Keratinocyte (primary cell): ENCODE measurements at regions not wholly inside any gene's neighbourhood (a gene's known extent, or its start where the extent isn't known, plus 50 kb on each side); places are given as distances from the start of the nearest gene placed in this dataset.

Experiments
- DNase-seq: peaks from one replicate; pipeline ENCODE4 v3.0.0-alpha.2; 2011; ENCODE audit warnings: low read depth, missing footprints, low spot score
- FAIRE-seq: peaks from 2 replicates; lab custom pipeline; 2011; peaks lifted over from hg19 to GRCh38; lab: Jason Lieb, UNC
- H2AFZ ChIP-seq: 2 replicates; pipeline ENCODE4 v1.6.0; 2012; ENCODE audit warnings: low read length, control low read depth, inconsistent platforms; ENCODE audit not compliant: control insufficient read depth
- H3K27ac ChIP-seq: 2 replicates; pipeline ENCODE4 v1.5.1; 2011; ENCODE audit warnings: low read length; ENCODE audit not compliant: control insufficient read depth, insufficient read depth
- H3K27me3 ChIP-seq: 3 replicates; pipeline ENCODE4 v1.6.0; 2011; ENCODE audit warnings: low read length; ENCODE audit not compliant: control insufficient read depth, insufficient read depth; ENCODE audit errors: extremely low read depth
- H3K36me3 ChIP-seq, 2 experiments: 2 replicates in 1 of 2; 3 replicates in 1 of 2; pipeline ENCODE4 v1.5.1; 2011; ENCODE audit warnings: low read length in 2 of 2, mild to moderate bottlenecking in 1 of 2; ENCODE audit not compliant: control insufficient read depth in 2 of 2, insufficient read depth in 2 of 2; ENCODE audit errors: extremely low read depth in 1 of 2
- H3K4me1 ChIP-seq: 3 replicates; pipeline ENCODE4 v1.5.1; 2011; ENCODE audit warnings: low read length; ENCODE audit not compliant: control insufficient read depth, insufficient read depth; ENCODE audit errors: extremely low read depth
- H3K4me2 ChIP-seq: 3 replicates; pipeline ENCODE4 v1.6.0; 2011; ENCODE audit warnings: low read depth, low read length; ENCODE audit not compliant: control insufficient read depth, insufficient read depth; ENCODE audit errors: extremely low read depth
- H3K4me3 ChIP-seq, 3 experiments: fragments of 200-600 bp in 1 of 3; sonication (generic) in 1 of 3; 2 replicates in 2 of 3; 3 replicates in 1 of 3; pipeline ENCODE4 v1.5.1; 2011 to 2016; ENCODE audit warnings: low read length in 3 of 3, mild to moderate bottlenecking in 3 of 3, control low read depth in 2 of 3, inconsistent platforms in 1 of 3, low read depth in 1 of 3, mixed read lengths in 1 of 3, mixed run types in 1 of 3, moderate library complexity in 1 of 3; ENCODE audit not compliant: control insufficient read depth in 2 of 3, insufficient read depth in 2 of 3; ENCODE audit errors: extremely low read depth in 1 of 3
- H3K79me2 ChIP-seq: 2 replicates; pipeline ENCODE4 v1.6.0; 2012; ENCODE audit warnings: low read length; ENCODE audit not compliant: control insufficient read depth, insufficient read depth
- H3K9ac ChIP-seq: 3 replicates; pipeline ENCODE4 v1.6.0; 2011; ENCODE audit warnings: low read length; ENCODE audit not compliant: control insufficient read depth, insufficient read depth; ENCODE audit errors: extremely low read depth
- H3K9me1 ChIP-seq: 3 replicates; pipeline ENCODE4 v1.6.0; 2011; ENCODE audit warnings: low read length; ENCODE audit not compliant: control insufficient read depth, insufficient read depth; ENCODE audit errors: extremely low read depth
- H3K9me3 ChIP-seq: 2 replicates; pipeline ENCODE4 v1.5.1; 2012; ENCODE audit warnings: low read depth, low read length; ENCODE audit not compliant: control insufficient read depth
- H4K20me1 ChIP-seq: 3 replicates; pipeline ENCODE4 v1.6.0; 2011; ENCODE audit warnings: low read length; ENCODE audit not compliant: control insufficient read depth, insufficient read depth; ENCODE audit errors: extremely low read depth
- CTCF ChIP-seq, 3 experiments: IDR thresholded peaks in 1 of 3; conservative IDR thresholded peaks in 1 of 3; optimal IDR thresholded peaks in 1 of 3; 2 replicates in 2 of 3; 3 replicates in 1 of 3; pipeline versions ENCODE3 to v1.5.1; 2011; ENCODE audit warnings: low read length in 3 of 3, mild to moderate bottlenecking in 3 of 3, moderate library complexity in 2 of 3, control low read depth in 1 of 3, inconsistent platforms in 1 of 3; ENCODE audit not compliant: insufficient read depth in 2 of 3; ENCODE audit errors: extremely low read depth in 1 of 3
- EZH2 ChIP-seq: IDR thresholded peaks from one replicate; pipeline ENCODE4 v1.6.1; 2012; ENCODE audit warnings: inconsistent platforms, mild to moderate bottlenecking, low read length, moderate library complexity
- dilution Hi-C: fragments of 300-500 bp; cut with MboI; formaldehyde crosslinking; loops from one replicate; pipeline ENCODE4 v1.7.0; 2020; ENCODE audit warnings: low sequenced_read_pairs; ENCODE audit not compliant: extremely low pct_ligation_motif_present

DNA sequence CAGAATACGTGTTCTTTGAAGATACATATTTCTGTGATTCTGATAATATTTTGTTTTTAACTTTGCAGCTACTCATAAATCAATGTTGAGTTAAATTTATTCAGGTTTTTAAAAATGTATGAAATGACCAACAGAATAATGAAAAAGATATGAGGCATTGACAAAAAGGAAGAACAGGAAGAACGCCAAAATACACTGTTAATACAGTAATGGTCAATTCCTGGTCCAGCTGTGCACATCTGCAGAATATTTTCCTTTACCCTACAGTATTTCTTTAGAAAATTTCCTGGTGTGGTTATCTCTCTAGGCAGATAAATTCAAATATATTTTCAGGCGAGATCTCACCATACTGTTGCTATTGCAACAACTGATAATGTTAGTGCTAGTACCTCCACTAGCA, 203.2 kb upstream of the DGKB start:
- no peaks in the 10 kb centered on the region for H3K9me3 ChIP-seq
- no peaks in the 10 kb centered on the region for H4K20me1 ChIP-seq
- no peaks in the 10 kb centered on the region for H3K27me3 ChIP-seq
- FAIRE-seq, result no peak
- no peak overlapping the region for H3K4me2 ChIP-seq
- no peaks in the 10 kb centered on the region for H3K9me1 ChIP-seq
- TF ChIP-seq CTCF (optimal IDR thresholded peaks at IDR 0.05 in 1 of 3, IDR thresholded peaks at IDR 0.05 in 1 of 3, conservative IDR thresholded peaks at IDR 0.05 in 1 of 3; ENCODE audit: extremely low read depth in 1 of 3, insufficient read depth in 2 of 3, low read length in 3 of 3) (no peak), EZH2 (no peak)
- H3K4me3 ChIP-seq, result no peak overlapping the region
- H2AFZ ChIP-seq, result no peak overlapping the region
- H3K27ac ChIP-seq, result no peak overlapping the region
- H3K79me2 ChIP-seq, result no peaks in the 10 kb centered on the region
- DNase-seq, result no peak
- H3K36me3 ChIP-seq, result no peaks in the 10 kb centered on the region
- dilution Hi-C loops, result no loop called here
- H3K4me1 ChIP-seq, result no peaks in the 10 kb centered on the region
- no peak overlapping the region for H3K9ac ChIP-seq

- H3K9me3 ChIP-seq, result no peaks in the 10 kb centered on the region
- H3K9me1 ChIP-seq, result no peaks in the 10 kb centered on the region
- H3K4me3 ChIP-seq, result no peak overlapping the region
- dilution Hi-C loops, result no loop called here
- no peaks in the 10 kb centered on the region for H3K4me1 ChIP-seq
- FAIRE-seq (no peak), DNase-seq (no peak)
- no peaks in the 10 kb centered on the region for H3K36me3 ChIP-seq
- no peak overlapping the region for H2AFZ ChIP-seq
- no peaks in the 10 kb centered on the region for H3K27me3 ChIP-seq
- no peak overlapping the region for H3K27ac ChIP-seq
- H3K79me2 ChIP-seq, result no peaks in the 10 kb centered on the region
- H4K20me1 ChIP-seq, result no peaks in the 10 kb centered on the region
- no peak for TF ChIP-seq EZH2
- TF ChIP-seq CTCF (optimal IDR thresholded peaks at IDR 0.05 in 1 of 3, IDR thresholded peaks at IDR 0.05 in 1 of 3, conservative IDR thresholded peaks at IDR 0.05 in 1 of 3; ENCODE audit: extremely low read depth in 1 of 3, insufficient read depth in 2 of 3, low read length in 3 of 3), result no peak
- no peak overlapping the region for H3K4me2 ChIP-seq
- H3K9ac ChIP-seq, result no peak overlapping the region
Measured at GRCh38 chr7:15104411-15105092, 202.0 kb upstream of the DGKB start.
